ENCODE measurements at regions not wholly inside any gene's neighbourhood (a gene's known extent, or its start where the extent isn't known, plus 50 kb on each side); places are given as distances from the start of the nearest gene placed in this dataset.
"Not testable (repeated sequence)": the region's sequence is repeated elsewhere in the genome, so short reads cannot be mapped to it uniquely, and the experiment has no call there.

GRCh38 chr5:164504141-164504772 is 998.8 kb downstream of the MAT2B start:
- Histone ChIP-seq H3K9me3 (ENCODE audit: control insufficient read depth in 2 of 2, insufficient read depth in 1 of 2, low read depth in 1 of 2, low read length in 1 of 2) (no peaks in the 10 kb centered on the region), H3K4me3 (ENCODE audit: low read depth in 1 of 2, low read length in 2 of 2) (no peak overlapping the region), H3K27ac (ENCODE audit: low read depth in 2 of 2, low read length in 1 of 2) (no peak overlapping the region), H3K36me3 (ENCODE audit: control insufficient read depth in 2 of 2, insufficient read depth in 2 of 2, low read length in 1 of 2) (no peaks in the 10 kb centered on the region), H3K4me1 (ENCODE audit: control insufficient read depth in 2 of 2, insufficient read depth in 2 of 2, low read length in 1 of 2) (no peaks in the 10 kb centered on the region), H3K27me3 (ENCODE audit: control insufficient read depth in 1 of 2, insufficient read depth in 2 of 2, low read length in 2 of 2) (no peaks in the 10 kb centered on the region)
- WGBS, 2 donors, result 27 to 29% methylated on average over 7 of the region's 7 CpGs

DNA sequence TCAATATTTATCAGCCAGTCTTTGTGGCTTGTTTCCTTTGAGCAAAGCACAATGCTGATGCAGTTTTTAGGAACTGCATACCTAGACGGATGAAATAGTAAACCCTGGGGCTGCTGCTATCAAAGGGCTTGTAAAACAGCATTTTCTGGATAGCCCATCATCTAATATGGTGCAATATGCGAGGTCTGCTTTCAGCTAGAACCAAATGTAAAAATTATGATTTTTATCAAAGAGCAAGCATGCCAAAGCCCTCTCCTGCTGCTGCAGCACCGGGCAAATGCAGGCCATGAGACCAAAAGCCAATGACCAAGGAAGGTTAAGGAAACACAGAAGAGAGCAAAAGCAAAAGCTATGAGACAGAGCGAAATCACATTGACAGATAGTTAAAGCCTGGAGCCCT is 1000.4 kb downstream of the MAT2B start:
- H3K4me1 ChIP-seq (ENCODE audit: control insufficient read depth in 2 of 2, insufficient read depth in 2 of 2, low read length in 1 of 2), result no peaks in the 10 kb centered on the region
- H3K4me3 ChIP-seq (ENCODE audit: low read depth in 1 of 2, low read length in 2 of 2), result no peak overlapping the region
- no peaks in the 10 kb centered on the region for H3K27me3 ChIP-seq (ENCODE audit: control insufficient read depth in 1 of 2, insufficient read depth in 2 of 2, low read length in 2 of 2)
- H3K27ac ChIP-seq (ENCODE audit: low read depth in 2 of 2, low read length in 1 of 2), result no peak overlapping the region
- WGBS, 2 donors, result 77 to 79% methylated on average over 4 of the region's 4 CpGs
- H3K9me3 ChIP-seq (ENCODE audit: control insufficient read depth in 2 of 2, insufficient read depth in 1 of 2, low read depth in 1 of 2, low read length in 1 of 2), result no peaks in the 10 kb centered on the region
- H3K36me3 ChIP-seq (ENCODE audit: control insufficient read depth in 2 of 2, insufficient read depth in 2 of 2, low read length in 1 of 2), result no peaks in the 10 kb centered on the region

DNA sequence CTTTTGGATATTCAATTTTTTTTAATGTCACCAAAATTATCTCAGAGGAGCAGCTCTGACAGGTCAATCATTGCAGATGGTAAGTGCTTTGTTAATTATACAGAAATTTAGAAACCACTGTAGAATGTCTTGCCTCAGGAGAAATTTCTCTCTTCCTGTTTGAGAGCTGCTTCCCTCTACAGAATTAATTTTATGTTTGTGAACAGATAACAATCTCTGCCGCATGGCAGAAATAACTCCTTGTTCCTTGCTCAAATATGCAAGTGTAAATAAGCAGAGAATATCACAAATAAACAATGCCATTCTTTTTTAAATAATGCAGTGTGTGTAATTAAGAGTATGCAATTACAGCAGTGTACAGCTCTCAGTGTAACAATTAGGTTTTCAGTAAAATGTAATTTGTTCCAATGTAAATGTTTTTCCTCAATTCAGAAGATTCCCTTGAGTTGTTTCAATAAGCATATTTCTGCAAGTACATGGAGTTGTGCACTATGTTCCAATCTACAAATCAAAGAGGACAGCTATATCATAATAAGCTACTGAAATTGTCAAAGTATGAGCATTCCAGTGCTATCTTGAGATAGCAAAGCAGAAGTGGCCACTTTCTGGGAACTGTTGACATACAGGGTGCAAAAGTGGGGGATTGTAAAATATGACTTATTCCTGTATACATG is 1012.8 kb downstream of the MAT2B start:
- no peaks in the 10 kb centered on the region for H3K27me3 ChIP-seq (ENCODE audit: control insufficient read depth in 1 of 2, insufficient read depth in 2 of 2, low read length in 2 of 2)
- no peaks in the 10 kb centered on the region for H3K9me3 ChIP-seq (ENCODE audit: control insufficient read depth in 2 of 2, insufficient read depth in 1 of 2, low read depth in 1 of 2, low read length in 1 of 2)
- no peak overlapping the region for H3K27ac ChIP-seq (ENCODE audit: low read depth in 2 of 2, low read length in 1 of 2)
- 54 to 58% methylated on average over 1 of the region's 1 CpG for WGBS, 2 donors
- no peaks in the 10 kb centered on the region for H3K4me1 ChIP-seq (ENCODE audit: control insufficient read depth in 2 of 2, insufficient read depth in 2 of 2, low read length in 1 of 2)
- H3K36me3 ChIP-seq (ENCODE audit: control insufficient read depth in 2 of 2, insufficient read depth in 2 of 2, low read length in 1 of 2), result no peaks in the 10 kb centered on the region
- no peak overlapping the region for H3K4me3 ChIP-seq (ENCODE audit: low read depth in 1 of 2, low read length in 2 of 2)

GRCh38 chr5:164518741-164519080 is 1013.3 kb downstream of the MAT2B start:
- Histone ChIP-seq H3K4me3 (ENCODE audit: low read depth in 1 of 2, low read length in 2 of 2) (no peak overlapping the region), H3K27me3 (ENCODE audit: control insufficient read depth in 1 of 2, insufficient read depth in 2 of 2, low read length in 2 of 2) (no peaks in the 10 kb centered on the region), H3K4me1 (ENCODE audit: control insufficient read depth in 2 of 2, insufficient read depth in 2 of 2, low read length in 1 of 2) (no peaks in the 10 kb centered on the region), H3K36me3 (ENCODE audit: control insufficient read depth in 2 of 2, insufficient read depth in 2 of 2, low read length in 1 of 2) (no peaks in the 10 kb centered on the region), H3K9me3 (ENCODE audit: control insufficient read depth in 2 of 2, insufficient read depth in 1 of 2, low read depth in 1 of 2, low read length in 1 of 2) (no peaks in the 10 kb centered on the region), H3K27ac (ENCODE audit: low read depth in 2 of 2, low read length in 1 of 2) (no peak overlapping the region)
- WGBS, 2 donors, result 87 to 89% methylated on average over 4 of the region's 4 CpGs

- H3K27me3 ChIP-seq (ENCODE audit: control insufficient read depth in 1 of 2, insufficient read depth in 2 of 2, low read length in 2 of 2), result no peaks in the 10 kb centered on the region
These were observed 1026.9 kb downstream of the MAT2B start for GRCh38 chr5:164532235-164532900.

GRCh38 chr5:164533426-164533825 is 1028.0 kb downstream of the MAT2B start:
- WGBS, 2 donors, result 68 to 73% methylated on average over 7 of the region's 7 CpGs
- not testable (repeated sequence) for H3K27me3 ChIP-seq (ENCODE audit: control insufficient read depth in 1 of 2, insufficient read depth in 2 of 2, low read length in 2 of 2); H3K9me3 ChIP-seq (ENCODE audit: control insufficient read depth in 2 of 2, insufficient read depth in 1 of 2, low read depth in 1 of 2, low read length in 1 of 2); H3K27ac ChIP-seq (ENCODE audit: low read depth in 2 of 2, low read length in 1 of 2); H3K4me1 ChIP-seq (ENCODE audit: control insufficient read depth in 2 of 2, insufficient read depth in 2 of 2, low read length in 1 of 2); H3K4me3 ChIP-seq (ENCODE audit: low read depth in 1 of 2, low read length in 2 of 2); H3K36me3 ChIP-seq (ENCODE audit: control insufficient read depth in 2 of 2, insufficient read depth in 2 of 2, low read length in 1 of 2)

More at GRCh38 chr5:164532235-164532900, 1026.9 kb downstream of the MAT2B start:
- Histone ChIP-seq H3K9me3 (ENCODE audit: control insufficient read depth in 2 of 2, insufficient read depth in 1 of 2, low read depth in 1 of 2, low read length in 1 of 2) (no peaks in the 10 kb centered on the region), H3K36me3 (ENCODE audit: control insufficient read depth in 2 of 2, insufficient read depth in 2 of 2, low read length in 1 of 2) (no peaks in the 10 kb centered on the region), H3K4me1 (ENCODE audit: control insufficient read depth in 2 of 2, insufficient read depth in 2 of 2, low read length in 1 of 2) (no peaks in the 10 kb centered on the region), H3K4me3 (ENCODE audit: low read depth in 1 of 2, low read length in 2 of 2) (no peak overlapping the region), H3K27ac (ENCODE audit: low read depth in 2 of 2, low read length in 1 of 2) (no peak overlapping the region)
- 23 to 43% methylated on average over 4 of the region's 4 CpGs for WGBS, 2 donors

- H3K27me3 ChIP-seq (ENCODE audit: control insufficient read depth in 1 of 2, insufficient read depth in 2 of 2, low read length in 2 of 2), result no peaks in the 10 kb centered on the region
- H3K4me1 ChIP-seq (ENCODE audit: control insufficient read depth in 2 of 2, insufficient read depth in 2 of 2, low read length in 1 of 2), result no peaks in the 10 kb centered on the region
- no peaks in the 10 kb centered on the region for H3K36me3 ChIP-seq (ENCODE audit: control insufficient read depth in 2 of 2, insufficient read depth in 2 of 2, low read length in 1 of 2)
- WGBS, 2 donors, result 67 to 74% methylated on average over 2 of the region's 2 CpGs
- no peak overlapping the region for H3K4me3 ChIP-seq (ENCODE audit: low read depth in 1 of 2, low read length in 2 of 2)
- no peaks in the 10 kb centered on the region for H3K9me3 ChIP-seq (ENCODE audit: control insufficient read depth in 2 of 2, insufficient read depth in 1 of 2, low read depth in 1 of 2, low read length in 1 of 2)
- no peak overlapping the region for H3K27ac ChIP-seq (ENCODE audit: low read depth in 2 of 2, low read length in 1 of 2)
These were observed 1034.8 kb downstream of the MAT2B start for GRCh38 chr5:164540174-164540573.

- H3K27ac ChIP-seq (ENCODE audit: low read depth in 2 of 2, low read length in 1 of 2), result no peak overlapping the region
- no peaks in the 10 kb centered on the region for H3K4me1 ChIP-seq (ENCODE audit: control insufficient read depth in 2 of 2, insufficient read depth in 2 of 2, low read length in 1 of 2)
- H3K27me3 ChIP-seq (ENCODE audit: control insufficient read depth in 1 of 2, insufficient read depth in 2 of 2, low read length in 2 of 2), result no peaks in the 10 kb centered on the region
- WGBS, 2 donors, result 92 to 93% methylated on average over 6 of the region's 6 CpGs
- H3K9me3 ChIP-seq (ENCODE audit: control insufficient read depth in 2 of 2, insufficient read depth in 1 of 2, low read depth in 1 of 2, low read length in 1 of 2), result no peaks in the 10 kb centered on the region
- H3K4me3 ChIP-seq (ENCODE audit: low read depth in 1 of 2, low read length in 2 of 2), result no peak overlapping the region
- no peaks in the 10 kb centered on the region for H3K36me3 ChIP-seq (ENCODE audit: control insufficient read depth in 2 of 2, insufficient read depth in 2 of 2, low read length in 1 of 2)
These were observed 1040.1 kb downstream of the MAT2B start for GRCh38 chr5:164545507-164545906.

DNA sequence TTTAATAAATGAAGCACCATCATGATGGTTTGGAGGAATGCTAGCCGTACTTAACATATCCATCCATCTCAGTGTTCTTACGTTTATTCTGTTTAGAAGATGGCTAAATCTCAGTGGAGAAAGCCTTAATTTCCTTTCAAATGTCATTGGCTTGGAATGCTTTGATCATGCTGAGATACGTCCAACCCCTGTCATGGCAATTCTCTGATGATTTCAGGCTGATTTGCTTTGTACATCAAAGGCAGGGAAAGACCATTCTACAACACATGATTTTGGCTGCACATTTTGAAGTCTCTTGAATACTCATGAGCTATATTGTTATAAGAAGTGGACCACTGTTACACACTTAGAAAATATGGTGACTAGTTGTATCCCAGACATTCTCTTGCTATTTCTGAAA is 1048.4 kb downstream of the MAT2B start:
- Histone ChIP-seq H3K27ac (ENCODE audit: low read depth in 2 of 2, low read length in 1 of 2) (no peak overlapping the region), H3K9me3 (ENCODE audit: control insufficient read depth in 2 of 2, insufficient read depth in 1 of 2, low read depth in 1 of 2, low read length in 1 of 2) (no peaks in the 10 kb centered on the region), H3K36me3 (ENCODE audit: control insufficient read depth in 2 of 2, insufficient read depth in 2 of 2, low read length in 1 of 2) (no peaks in the 10 kb centered on the region), H3K4me3 (ENCODE audit: low read depth in 1 of 2, low read length in 2 of 2) (no peak overlapping the region), H3K27me3 (ENCODE audit: control insufficient read depth in 1 of 2, insufficient read depth in 2 of 2, low read length in 2 of 2) (no peaks in the 10 kb centered on the region), H3K4me1 (ENCODE audit: control insufficient read depth in 2 of 2, insufficient read depth in 2 of 2, low read length in 1 of 2) (no peaks in the 10 kb centered on the region)
- WGBS, 2 donors, result 30 to 44% methylated on average over 3 of the region's 3 CpGs

DNA sequence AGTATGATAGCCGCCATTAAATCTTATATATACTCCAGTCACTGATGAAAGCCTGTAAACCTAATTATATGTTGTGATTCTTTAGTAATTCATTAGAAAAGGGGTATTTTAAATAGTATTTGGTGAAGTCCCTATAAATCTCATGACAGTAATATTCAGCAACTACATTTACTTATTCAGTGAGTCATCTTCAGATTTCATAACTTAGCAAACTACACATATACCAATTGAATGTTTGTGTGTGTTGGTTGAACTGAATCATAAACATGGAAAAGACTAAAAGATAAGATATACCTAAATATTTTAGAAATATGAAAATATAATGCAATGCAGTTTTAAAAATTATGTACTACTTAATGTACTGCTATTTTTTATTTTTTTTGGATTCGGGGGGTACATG is 1050.4 kb downstream of the MAT2B start:
- Histone ChIP-seq H3K9me3 (ENCODE audit: control insufficient read depth in 2 of 2, insufficient read depth in 1 of 2, low read depth in 1 of 2, low read length in 1 of 2) (no peaks in the 10 kb centered on the region), H3K4me3 (ENCODE audit: low read depth in 1 of 2, low read length in 2 of 2) (no peak overlapping the region), H3K27ac (ENCODE audit: low read depth in 2 of 2, low read length in 1 of 2) (no peak overlapping the region), H3K27me3 (ENCODE audit: control insufficient read depth in 1 of 2, insufficient read depth in 2 of 2, low read length in 2 of 2) (no peaks in the 10 kb centered on the region), H3K4me1 (ENCODE audit: control insufficient read depth in 2 of 2, insufficient read depth in 2 of 2, low read length in 1 of 2) (no peaks in the 10 kb centered on the region), H3K36me3 (ENCODE audit: control insufficient read depth in 2 of 2, insufficient read depth in 2 of 2, low read length in 1 of 2) (no peaks in the 10 kb centered on the region)
- WGBS, 2 donors, result 84 to 87% methylated on average over 2 of the region's 2 CpGs
